HPDE6-E6E7 (cell line): ENCODE measurements at regions not wholly inside any gene's neighbourhood (a gene's known extent, or its start where the extent isn't known, plus 50 kb on each side); places are given as distances from the start of the nearest gene placed in this dataset.
"Not testable (repeated sequence)": the region's sequence is repeated elsewhere in the genome, so short reads cannot be mapped to it uniquely, and the experiment has no call there.

Experiments
- DNase-seq: peaks from one replicate; pipeline ENCODE4 v3.0.0; 2011; ENCODE audit warnings: missing footprints; ENCODE audit errors: extremely low spot score

DNA sequence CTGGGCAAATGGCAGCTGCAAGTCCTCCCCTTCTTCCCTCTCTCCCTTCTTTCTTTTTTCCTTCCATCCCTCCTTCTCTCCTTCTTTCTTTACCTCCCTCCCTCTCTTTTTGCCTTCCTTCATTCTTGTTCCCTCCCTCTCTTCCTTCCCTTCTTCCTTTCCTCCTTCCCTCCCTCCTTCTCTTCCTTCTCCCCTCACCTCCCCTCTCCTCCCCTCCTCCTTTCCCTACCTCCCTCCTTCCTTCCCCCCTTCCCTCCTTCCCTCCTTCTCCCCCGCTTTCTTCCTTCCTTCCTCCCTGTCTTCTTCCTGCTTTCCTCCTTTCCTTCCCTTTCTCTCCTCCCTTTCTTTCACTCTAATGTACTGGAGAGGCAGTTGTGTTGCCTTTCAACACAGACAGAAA lies 110.8 kb upstream of the SALL1 start:
- DNase-seq: no peak

DNA sequence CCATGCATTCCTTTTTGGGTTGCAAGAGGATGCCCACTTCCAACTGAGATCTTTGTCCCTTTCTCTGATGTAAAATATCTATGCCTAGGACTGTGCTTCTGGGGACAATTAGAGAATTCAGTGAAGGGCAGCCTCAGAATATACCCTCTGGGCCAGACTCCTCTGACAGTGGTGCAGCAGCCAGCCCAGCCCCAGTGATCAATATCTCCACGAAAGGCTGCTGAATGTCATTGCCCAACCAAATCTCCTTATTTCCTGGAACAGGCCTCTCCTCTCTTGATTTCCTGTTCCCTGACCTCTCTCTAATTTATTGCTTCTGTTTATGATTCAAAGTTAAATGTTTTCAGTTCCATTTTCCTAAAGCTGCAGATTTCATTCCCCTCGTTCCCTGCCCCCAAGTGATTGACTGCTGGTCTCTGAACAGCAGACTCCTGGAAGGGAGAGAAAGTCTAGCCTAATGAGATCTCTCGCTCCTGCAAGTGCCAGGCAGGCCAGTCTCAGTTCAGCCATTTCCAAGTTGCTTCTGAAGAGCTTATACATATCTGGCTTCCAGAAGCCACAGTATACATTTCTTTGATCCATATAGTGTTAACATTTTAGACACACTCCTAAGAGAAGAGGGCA lies 104.4 kb upstream of the SALL1 start:
- DNase-seq: no peak

DNA sequence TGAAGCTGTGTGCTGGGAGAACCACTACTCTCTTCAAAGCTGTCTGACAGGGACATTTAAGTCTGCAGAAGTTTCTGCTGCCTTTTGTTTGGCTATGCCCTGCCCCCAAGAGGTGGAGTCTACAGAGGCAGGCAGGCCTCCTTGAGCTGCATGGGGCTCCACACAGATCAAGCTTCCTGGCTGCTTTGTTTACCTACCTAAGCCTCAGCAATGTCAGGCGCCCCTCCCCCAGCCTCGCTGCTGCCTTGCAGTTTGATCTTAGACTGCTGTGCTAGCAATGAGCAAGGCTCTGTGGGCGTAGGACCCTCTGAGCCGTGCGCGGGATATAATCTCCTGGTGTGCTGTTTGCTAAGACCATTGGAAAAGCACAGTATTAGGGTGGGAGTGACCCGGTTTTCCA lies 103.3 kb upstream of the SALL1 start:
- DNase-seq: not testable (repeated sequence)

DNA sequence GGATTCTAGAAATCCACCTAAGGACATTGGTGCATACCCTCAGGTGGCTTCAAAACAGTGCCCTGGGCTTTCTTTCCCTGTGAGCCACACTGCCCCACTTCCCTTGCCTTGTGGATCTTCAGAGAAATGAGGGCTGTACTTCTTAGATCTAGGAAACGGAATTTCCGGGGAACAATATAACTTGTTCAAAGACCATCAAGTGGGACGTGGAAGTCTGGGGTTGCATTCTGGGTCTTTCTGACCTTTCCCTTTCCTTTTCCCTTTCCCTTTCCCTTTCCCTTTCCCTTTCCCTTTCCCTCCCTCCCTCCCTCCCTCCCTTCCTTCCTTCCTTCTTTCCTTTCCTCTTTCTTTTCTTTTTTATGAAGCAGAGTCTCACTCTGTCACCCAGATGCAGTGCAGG lies 97.1 kb upstream of the SALL1 start:
- no peak for DNase-seq

DNA sequence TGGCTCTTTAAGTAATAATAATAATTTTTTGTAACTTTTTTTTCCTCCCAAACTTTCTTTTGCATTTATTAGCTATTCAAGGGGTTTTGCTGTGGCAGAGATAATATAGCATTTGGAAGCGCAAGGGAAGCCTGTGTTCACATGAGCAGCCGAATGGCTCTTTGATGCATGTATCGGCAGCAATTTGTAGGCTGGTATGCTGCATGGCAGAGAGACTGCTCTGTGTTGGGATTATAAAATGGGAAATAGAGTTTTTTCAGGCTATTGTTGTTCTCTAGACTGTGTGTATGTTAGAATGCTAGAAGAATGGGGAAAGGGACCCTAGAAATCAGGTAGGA lies 94.6 kb upstream of the SALL1 start:
- no peak for DNase-seq

DNA sequence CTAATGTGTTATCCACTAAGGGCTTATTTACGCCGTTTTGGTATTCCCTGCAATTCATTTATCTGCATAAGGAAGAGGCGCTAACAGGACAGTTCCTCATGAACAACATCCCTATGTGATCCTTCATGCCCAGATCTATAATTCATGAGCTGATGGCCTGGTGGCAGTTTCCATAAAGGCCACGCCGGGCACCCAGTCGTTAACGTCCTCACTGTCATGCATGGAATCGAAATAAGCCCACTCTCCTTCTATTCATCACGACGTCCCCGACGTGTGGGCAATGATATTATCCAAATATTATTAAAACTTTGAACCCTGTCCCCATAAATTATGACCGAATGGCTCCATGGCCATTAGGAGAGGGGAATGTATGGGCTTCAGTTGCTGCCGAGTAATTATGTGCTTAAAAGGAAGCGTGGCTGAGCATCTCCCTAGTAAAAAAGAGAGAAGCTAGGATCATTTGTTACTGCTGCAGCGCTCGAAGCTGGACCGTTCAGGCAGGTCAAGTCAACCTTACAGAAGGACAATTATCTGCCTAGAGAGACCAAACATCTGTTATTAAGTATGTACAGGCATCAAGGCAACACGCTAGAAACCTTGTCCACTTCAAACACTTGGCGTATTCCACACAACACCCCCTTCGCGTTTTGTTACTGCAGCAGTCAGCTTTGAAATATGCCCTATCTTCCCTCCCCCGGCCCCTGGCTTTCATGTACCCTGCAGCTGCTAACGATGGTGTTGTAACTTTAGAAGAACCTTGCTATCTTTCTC lies 94.0 kb upstream of the SALL1 start:
- no peak for DNase-seq

DNA sequence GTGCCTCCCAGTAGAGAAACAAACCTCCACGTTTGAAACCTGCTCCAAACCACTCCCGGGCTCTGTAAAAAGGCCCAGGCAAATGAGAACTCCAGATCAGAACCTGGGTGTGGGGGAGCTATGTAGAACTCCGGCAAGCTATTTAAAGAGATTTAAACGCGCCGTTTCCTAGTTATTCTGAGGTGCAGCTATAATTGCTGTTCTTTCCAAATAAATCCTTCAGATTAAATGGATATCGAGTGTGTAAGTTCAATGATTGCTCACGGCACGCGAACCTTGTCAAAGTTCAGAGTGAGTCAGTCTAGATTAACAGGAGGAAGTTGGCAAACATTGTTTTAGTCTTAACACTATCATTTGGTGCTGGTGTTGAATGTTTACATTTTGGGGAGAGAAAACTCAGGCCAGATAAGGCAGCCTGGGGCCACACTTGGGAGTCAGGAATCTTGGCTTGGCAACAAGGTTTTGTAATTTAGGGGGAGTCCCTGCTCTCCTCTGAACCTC lies 92.9 kb upstream of the SALL1 start:
- DNase-seq: peak; percentile 42

DNA sequence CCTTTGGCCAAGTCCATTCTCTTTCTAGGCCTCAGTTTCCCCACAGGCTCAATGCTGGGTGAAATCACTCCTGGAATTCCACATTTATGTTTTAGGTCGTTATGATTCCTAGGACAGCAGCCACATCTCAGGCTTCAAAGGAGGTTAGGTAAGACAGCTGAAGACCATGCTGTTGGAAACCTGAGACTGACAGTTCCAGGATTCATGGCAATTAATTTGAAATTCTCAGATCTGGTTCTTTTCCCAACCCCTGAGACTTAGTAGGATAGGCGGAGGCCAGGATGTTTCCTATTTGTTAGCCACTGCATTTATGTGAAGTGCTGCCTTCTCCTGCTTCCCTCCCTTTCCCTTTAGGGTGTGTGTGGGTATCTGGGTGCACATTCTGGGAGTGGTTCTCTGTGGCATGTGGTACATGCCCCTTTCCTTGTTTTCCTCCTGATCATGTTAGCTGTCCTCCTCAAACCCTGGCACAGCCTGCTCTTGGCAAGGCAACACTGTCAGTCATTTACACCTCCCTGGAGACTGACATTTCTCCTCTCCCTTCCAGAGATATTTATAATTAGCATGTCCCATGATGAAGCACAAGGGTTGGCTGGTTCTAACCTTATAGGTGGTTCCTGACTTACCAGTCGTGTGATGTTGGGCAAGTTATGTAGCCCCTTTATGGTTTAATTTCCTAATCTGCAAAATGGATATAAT lies 91.4 kb upstream of the SALL1 start:
- no peak for DNase-seq

DNA sequence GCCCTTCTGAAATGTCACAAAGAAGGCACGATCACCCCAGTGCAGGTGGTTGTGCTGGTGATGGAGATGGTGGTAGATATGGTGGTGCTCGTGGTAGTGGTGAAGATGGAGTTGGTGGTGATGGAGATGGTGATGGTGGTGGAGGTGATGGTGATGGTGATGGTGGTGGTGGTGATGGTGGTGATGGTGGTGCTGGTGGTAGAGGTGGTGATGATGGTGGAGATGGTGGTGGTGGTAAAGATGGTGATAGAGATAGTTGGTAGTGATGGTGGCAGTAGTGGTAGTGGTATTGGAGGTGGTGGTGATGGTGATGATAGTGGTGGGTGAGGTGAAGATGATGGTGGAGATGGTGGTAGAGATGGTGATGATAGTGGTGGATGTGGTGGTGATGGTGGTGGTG lies 88.1 kb upstream of the SALL1 start:
- no peak for DNase-seq

DNA sequence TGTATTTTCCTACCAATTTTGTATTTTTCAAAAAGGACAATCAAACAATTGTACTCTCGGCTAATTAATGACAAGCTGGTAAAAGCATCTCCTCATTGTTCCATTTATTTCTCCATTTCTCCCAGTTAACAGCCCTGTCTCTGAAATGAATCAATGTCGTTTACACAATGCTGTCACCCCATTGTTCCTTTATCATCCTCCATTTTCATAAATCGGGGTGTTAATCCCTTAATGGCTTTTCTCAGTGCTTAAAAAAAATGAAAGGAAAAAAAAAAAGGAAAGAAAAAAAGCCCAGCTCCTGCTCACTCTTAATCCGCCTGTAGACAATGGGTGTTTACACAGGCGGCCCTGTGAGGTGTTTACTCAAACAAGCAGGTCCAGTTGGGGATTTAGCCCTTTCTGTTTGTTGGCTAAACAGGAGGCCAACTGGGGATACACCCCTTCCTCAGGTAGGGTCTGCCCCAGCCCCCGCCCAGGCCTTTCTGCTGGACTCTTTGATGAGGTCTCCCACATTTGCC lies 86.8 kb upstream of the SALL1 start:
- no peak for DNase-seq

DNA sequence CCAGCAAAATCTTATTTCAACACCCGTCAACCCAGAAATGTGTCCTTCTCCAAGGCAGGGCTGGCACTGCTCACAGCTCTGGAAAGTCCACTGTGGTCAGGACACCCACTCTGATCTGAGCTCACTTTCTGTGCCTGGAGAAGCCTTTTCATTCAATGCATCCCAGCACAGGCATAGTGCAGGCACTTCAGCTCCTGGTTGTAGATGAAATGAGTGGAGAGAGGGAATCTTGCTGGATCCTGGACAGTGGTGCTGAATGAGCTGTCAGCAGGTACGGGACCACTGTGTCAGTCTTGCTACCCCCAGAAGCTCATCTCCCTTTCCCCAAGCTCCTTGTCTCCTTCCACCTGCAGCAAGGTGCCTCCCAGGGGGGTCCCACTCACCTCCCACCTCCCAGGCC lies 86.1 kb upstream of the SALL1 start:
- DNase-seq: no peak

DNA sequence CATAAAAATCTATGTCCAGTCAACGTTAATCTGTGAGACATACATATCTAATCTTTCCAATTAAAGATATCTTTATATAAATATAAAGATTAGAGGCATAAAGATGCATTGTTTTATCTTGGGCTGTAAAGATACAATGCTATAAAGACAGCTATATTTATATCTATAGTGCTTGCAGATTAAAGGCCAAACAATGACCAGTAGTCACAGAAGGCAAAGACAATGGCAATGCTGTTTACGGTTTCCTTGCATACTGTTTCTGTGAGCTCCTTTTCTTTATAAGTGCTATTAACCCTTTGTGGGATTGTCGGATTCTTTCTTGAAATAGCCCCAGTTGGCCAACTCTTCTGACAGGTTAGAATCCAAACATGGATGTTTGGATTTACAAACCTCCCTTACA lies 85.5 kb upstream of the SALL1 start:
- no peak for DNase-seq

DNA sequence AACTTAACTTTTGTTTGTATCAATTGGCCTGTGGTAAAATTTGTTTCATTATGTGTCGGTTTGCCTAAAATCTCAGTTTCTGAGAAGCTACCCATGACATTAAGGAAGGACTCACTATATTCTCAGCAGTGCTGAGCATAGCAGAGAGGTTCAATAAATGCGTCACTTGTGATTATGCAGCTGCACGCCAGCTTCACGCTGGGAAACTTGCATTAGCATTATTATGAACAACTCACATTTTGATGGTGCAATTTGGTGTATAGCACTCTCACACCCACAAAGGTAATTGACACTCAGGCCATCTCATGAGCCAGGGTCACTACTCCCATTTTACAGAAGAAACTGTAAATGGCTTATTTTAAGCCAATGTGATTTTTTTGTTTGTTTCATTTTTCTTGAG lies 80.6 kb upstream of the SALL1 start:
- DNase-seq: no peak

DNA sequence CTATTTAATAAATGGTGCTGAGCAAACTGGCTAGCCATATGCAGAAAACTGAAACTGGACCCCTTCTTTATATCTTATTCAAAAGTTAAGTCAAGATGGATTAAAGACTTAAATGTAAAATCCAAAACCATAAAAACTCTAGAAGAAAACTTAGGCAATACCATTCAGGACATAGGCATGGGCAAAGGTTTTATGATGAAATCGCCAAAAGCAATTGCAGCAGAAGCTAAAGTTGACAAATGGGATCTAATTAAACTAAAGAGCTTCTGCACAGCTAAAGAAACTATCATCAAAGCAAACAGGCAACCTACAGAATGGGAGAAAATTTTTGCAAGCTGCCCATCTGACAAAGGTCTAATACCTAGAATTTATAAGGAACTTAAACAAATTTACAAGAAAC lies 79.0 kb upstream of the SALL1 start:
- not testable (repeated sequence) for DNase-seq

DNA sequence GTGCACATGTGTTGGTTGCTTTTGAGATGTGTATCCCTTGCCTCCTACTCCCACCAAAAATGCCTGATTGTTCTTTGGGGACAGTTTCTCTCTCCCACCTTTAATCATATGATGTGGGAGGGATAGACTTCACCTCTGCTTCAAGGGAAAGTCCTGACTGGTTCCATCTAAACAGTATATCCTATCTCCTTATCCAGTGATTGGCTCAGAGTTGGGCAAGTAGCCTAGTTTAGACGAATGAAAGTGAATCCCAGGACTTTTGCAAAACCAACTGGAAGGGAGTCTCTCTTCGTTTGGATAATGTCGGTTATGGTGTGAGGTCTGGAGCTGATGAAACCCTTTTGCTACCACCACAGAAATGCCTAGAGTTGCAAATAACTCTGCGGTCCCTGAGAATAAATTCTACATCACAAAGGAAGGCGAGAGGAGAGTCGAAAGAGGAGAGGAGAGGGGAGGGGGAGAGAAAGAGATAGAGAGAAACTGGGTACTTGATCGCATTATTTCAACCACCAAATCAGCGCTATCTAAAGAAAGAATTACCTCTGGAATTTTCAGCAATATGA lies 77.1 kb upstream of the SALL1 start:
- no peak for DNase-seq

DNA sequence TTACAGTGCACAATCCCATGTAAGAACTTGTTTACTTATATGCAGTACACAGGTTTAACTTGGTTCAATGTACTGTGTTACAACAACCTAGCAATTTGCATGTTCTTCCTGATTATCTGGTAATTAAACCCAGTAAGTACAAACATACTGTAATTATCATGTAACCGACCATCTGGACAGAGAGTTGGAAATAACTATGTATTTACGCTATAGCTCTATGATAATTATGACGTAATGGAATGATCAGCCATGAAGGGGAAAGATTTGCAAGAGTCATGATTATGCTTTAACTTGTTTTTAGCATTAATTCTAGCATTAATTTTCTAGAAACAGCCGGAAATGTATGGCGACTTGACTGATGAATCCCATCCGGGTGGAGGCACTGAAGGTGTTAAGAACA lies 74.8 kb upstream of the SALL1 start:
- no peak for DNase-seq

DNA sequence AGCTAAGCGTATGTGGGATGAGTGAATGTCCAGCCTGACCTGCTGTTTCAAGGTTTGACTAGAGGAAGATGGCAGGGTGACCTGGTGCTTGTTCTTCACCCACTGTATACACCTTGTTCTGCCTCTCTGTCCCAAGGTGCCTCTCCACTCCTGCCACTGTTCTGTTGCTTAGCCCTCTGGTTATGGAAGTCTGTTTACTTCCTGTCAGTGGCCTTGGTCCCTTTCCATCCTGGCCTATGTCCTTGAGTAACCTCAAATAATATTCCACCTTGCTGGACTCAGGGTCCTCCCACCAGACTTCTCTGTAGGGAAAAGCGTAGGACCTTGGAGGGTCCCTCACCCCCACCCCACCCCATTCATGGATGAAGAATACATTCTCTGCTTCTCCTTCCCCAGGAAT lies 73.2 kb upstream of the SALL1 start:
- no peak for DNase-seq

DNA sequence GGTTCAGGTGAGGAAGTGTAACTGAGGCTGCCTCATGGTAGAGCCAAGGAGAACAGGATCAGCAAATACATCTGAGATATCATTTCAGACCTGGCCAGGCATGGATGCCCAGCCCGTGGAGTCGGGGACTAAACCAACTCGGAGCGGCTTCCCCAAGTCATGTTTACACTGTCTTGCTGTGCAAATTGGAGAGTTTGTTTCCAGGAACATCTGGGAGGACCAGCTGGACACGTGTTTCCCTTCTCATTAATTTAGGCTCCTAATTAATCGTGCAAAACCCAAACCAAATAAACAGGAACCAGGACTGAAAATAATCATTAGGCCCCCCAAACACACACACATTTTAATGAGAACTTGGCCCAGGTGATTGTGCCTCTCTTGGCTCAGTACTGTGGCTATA lies 70.9 kb upstream of the SALL1 start:
- DNase-seq: no peak

DNA sequence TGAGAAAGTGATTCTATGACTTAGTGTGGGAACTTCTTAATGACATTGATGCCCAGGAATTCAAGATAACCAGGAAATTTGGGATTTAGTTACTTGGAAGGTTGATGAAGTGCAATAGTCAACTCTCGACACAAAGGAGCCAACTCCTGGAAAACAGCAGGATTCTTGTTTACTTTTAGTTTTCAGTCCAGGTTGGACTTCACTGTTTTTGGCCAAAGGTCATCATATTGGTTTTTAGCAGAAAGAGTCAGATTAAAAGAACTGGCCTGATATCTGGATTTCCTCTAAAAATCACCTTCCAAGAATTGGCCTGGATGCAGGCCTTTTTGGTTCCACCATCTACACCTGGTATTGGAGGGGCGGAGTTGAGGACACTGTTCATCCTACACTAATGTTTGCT lies 60.1 kb upstream of the SALL1 start:
- no peak for DNase-seq

DNA sequence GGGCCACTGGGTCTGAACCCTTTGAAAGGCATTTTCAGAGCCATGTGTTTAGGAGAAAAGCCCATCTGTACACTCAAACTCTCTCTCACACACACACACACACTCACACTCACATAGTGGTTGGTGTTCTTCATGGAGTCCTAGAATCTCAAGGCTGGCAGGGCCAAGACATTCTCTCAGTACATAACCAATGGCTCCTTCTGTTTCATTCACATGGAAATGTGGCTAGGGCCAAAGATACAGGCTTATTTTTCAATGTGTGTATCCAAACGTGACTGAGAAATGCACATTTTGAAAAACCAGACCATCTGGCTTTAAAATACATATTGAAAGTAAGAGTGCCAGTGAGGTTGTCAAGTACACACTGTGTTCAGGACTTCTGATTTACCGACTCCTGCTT lies 59.0 kb upstream of the SALL1 start:
- DNase-seq: no peak

DNA sequence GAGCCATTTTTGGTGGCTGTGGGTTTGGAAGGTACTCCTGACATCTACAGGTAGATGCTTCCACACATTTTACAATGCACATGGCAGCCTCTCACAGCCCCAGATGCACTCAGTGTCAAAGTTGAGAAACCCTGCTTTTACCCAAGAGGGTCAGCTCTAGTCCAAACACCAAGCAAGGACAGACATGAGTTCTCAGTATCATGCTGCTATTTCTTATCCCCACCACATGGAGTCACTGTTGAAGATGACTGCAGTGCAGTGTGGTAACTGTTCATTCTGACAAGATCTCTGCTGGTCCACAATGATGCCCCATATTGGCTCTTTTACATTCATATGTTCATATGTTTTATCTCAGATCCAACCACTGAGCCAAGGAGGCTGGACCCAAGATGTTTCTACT lies 50.5 kb upstream of the SALL1 start:
- no peak for DNase-seq
